Germinal center (tissue), 1 donor: ENCODE measurements at regions not wholly inside any gene's neighbourhood (a gene's known extent, or its start where the extent isn't known, plus 50 kb on each side); places are given as distances from the start of the nearest gene placed in this dataset.
"Not testable (repeated sequence)": the region's sequence is repeated elsewhere in the genome, so short reads cannot be mapped to it uniquely, and the experiment has no call there.

Source experiments
- DNase-seq: peaks from one replicate; pipeline ENCODE4 v3.0.0; 2012; ENCODE audit warnings: mixed read lengths, low spot score

DNA sequence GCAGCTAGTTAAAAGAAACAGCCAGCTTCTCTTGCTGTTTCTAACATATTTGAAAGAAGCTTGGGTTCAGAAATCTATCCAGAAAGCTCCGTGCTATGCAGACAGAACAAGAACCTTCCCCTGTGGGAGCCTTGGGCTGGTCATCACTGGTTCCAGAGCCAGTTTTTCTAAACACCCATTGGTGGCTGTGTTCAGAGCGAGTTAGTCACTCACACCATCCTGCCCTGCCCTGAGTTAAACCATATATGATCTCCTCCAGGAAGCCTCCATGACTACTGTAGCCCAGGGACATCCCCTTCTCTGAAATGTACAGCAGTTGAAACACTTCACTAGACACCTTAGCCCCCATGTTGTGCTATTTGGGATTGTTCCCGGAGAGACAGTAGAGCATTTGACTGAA, 200.8 kb upstream of the SGCG start:
- no peak for DNase-seq

DNA sequence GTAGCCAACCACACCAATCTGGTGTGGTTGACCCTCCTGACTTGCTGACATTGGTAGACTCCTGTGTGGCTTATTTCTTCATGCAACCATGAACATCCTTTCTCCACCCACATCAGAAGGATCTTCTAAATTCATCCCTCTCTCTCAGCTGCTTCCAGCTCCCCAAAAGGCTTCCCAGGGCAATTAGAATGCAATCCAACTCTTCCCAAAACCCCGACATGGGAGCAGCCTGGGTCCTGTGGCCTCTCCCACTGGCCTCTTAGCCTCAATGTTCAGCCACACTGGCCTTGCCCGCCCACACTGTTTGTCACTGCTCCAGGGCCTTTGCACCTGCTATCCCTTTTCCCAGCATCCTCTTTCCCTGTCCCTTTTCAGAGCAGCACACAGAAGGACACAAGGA, 199.8 kb upstream of the SGCG start:
- no peak for DNase-seq

DNA sequence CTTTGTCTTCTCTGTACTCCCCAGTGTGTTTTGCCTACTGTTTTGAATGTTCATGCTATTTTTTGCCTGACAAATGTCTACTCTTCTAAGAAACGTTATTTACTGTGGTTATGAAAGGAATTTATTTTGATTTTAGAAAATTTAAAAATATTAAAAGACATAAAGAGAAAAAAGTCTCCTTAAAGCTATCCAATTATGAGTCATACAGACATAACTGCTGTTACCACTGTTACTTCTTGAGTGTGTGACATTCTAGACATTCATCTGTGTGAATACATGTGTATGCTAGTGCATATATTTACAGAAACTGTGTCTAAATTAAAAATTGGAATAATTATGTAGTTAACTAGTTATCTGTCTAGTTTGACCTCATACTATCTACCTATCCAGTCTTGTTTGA, 187.6 kb upstream of the SGCG start:
- DNase-seq: no peak

DNA sequence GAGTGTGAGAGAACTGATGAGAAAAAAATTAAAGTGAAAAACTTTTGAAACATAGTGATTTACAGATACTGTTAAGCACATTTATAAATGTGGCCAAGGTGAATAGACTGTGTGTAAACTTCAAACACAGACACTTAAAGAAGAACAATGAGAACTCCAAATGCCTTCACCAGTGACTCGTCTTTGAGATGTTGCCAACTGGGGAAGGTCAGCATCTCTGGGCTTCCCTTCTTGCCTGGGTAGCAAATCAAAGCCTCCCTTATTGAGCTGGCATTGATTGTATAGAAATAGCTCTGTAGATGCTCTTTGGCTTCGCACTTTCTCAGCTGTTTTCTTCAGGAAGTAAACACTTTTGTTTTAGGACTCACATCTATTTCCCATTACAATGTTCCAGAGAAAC, 177.3 kb upstream of the SGCG start:
- DNase-seq: no peak

DNA sequence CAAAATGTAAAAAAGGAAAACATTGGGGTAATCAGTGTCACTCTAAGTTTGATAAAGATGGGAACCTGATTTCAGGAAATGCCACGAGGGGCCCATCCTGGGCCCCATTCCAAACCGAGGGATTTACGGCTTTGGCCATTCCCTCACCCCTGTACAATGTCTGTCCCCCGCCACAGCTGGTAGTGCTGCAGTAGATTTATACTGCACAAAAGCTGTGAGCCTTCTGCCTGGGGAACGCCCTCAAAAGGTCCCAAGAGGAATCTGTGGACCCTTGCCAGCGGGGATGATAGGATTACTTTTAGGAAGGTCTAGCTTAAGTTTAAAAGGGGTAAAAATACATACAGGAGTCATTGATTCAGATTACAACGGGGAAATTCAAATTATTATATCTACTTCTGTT, 173.4 kb upstream of the SGCG start:
- DNase-seq: no peak

DNA sequence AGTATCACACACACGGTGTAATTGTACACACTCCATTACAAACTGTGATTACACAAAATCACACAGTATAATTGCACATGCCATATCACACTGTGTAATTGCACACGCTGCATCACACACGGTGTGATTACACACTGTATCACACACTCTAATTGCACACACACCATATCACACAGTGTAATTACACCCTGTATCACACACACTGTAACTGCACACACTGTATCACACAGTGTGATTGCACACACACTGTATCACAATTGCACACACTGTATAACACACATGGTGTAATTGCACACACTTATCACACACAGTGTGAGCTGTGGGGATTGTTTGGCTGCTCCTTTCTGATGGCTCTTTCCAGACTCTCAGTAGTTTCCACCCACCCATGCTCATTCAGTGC, 162.6 kb upstream of the SGCG start:
- no peak for DNase-seq

DNA sequence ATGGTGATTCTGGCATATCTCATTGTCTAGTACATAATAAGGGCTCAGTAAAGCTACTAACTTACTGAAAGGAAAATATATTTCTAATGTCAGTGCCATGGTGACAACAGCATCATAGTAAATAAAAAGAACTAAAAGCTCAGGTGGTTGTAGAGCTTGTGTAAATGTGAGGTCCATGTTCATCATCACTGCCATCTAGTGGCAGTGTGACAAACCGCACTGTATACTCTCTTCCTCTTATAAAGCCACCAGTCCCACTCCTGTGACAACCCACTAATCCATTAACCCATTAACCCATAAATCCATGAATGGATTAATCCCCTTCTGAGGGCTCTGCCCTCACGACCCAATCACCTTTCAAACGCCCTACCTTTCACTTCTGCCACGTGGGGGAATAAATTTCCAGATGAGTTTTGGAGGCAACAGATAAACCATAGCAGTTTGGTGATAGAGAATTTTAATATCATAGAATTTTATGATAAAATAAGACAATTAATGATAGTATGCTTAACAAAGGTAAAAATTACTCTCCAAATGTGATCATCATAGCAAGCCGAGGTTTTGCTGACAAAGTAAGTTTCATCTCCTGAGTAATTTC, 160.4 kb upstream of the SGCG start:
- DNase-seq: peak; percentile 7

DNA sequence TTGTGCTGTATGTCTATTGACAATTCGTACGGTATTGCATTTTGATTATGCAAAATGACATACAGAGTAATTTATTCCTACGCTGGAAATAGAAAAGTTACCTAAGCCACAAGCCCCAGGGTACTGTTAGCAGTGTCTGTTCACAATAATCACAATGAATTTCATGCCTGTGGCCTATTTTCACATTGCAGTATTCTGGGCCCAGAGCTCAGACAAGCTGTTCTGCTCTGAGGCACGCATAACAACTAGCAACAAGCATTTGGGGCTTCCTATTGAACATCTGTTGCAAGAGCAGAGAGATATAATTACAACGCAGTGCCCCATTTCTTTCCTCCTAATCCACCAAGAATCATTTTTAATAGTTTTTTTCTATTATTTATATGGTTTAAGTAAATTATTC, 158.9 kb upstream of the SGCG start:
- no peak for DNase-seq

DNA sequence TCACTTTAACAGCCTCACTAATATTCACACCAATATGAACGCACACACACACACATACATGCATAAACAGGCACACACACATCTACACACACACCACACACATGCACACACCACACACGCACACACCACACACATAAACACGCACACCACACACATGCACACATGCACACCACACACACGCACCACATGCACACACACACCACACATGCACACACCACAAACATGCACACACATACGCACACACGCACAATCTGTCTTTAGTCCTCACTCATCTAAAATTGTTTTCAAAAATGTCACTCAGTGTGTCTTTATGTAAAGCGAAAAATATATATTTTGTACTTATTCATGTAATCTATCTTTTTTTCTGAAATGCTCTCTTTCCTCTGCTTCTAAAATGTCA, 158.1 kb upstream of the SGCG start:
- no peak for DNase-seq

DNA sequence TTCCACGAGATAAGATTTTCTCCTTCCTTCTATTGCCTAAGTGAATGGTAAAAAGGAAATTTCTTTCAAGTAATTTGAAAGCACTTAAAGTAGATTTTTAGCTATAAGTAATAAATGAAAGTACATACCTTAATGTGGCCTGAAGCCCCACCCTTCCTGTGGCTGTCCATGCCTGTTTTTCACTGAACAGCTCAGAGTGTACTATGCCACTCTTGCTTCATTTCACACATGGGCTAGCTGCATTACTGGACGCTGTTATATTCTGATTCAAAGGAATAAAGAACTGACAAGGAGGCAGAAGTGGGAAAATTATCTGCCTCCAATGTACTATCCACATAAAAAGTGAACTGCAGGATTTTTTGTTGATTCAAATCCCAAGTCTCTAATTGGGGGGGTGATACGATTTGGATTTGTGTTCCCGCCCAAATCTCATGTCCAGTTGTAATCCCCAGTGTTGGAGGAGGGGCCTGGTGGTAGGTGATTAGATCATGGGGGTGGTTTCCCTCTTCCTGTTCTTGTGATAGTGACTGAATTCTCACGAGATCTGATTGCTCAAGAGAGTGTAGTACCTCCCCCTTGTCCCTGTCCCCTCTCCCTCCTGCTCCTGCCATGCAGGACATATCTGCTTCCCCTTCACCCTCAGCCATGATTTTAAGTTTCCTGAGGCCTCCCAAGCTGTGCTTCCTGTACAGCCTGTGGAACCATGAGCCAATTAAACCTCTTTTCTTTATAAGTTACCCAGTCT, 154.7 kb upstream of the SGCG start:
- DNase-seq: no peak

DNA sequence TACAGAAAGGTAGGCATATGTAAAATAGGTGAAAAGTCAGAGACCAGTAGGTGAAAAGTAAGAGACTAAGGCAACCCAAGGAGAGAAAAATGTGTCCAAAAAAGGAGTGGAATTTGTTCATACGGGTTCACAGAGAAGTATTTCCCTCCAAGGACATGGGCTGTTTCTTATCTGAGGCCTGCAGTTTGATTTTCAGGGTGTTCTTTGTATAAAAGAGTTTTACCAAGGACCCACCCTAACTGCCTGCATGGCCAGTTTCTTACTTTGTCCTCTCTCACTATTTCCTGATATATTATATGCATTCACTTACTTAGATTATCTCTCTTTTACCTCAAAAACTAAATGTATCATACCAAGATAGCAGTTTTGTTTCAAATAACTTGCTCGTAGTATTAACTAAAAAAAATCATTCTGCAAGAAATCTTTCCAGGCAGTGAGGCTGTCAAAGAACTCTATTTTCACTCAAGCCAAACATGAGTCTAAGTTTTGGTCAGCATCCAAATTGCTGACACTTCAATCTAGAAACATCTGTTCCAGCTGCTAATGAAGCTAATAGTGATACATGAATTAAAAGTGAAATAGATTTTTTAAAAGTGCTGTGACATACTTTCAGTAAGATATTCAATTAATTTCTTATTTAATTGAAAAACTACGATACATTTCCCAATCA, 141.4 kb upstream of the SGCG start:
- DNase-seq: no peak

DNA sequence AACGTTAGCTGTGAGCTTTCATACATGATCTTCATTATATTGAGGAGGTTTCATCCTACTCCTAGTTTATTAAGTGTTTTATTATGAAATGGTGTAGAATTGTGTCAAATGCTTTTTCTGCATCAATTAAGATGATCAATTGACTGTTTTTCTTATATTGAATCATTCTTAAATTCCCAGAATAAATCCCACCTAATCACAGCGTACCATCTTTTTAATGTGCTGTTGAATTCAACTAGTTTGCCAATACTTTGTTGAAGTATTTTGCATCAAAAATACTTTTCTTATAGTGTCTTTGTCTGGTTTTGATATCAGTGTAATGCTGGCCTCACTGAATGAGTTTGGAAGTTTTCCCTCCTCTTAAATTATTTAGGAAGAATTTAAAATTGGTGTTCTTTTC, 138.6 kb upstream of the SGCG start:
- DNase-seq: no peak

DNA sequence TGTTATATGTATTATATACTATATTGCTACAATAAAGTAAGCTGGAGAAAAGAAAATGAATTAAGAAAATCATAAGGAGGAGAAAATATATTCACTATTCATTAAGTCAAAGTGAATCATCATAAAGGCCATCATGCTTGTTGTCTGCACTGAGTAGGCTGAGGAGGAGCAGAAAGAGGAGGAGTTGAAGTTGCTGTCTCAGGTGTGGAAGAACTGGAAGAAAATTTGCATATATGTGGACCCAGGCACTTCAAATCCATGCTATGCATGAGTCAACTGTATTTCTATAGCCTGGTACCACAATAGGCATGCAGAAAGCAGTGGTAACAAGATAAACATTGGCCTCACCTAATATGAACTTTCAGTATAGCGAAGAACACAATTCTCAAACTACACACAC, 135.9 kb upstream of the SGCG start:
- no peak for DNase-seq

DNA sequence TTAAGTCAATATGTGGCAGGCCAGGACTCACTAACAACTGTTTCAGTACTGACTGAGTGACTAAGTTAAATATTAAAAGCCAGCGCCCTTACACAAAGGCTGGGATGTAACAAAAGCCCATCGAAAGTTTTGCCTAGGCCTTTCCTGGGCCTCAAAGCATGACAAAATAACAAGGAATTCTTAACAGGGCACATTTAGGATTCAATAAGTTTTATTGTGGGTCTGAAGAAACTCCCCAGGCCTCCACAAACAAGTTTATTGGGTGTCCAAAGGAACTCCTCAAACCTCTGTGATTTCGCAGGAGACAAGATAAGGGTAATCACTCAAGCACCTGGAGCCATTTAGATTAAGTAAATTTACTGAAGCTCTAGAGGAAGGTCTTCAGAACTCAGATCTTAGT, 130.7 kb upstream of the SGCG start:
- DNase-seq: no peak

DNA sequence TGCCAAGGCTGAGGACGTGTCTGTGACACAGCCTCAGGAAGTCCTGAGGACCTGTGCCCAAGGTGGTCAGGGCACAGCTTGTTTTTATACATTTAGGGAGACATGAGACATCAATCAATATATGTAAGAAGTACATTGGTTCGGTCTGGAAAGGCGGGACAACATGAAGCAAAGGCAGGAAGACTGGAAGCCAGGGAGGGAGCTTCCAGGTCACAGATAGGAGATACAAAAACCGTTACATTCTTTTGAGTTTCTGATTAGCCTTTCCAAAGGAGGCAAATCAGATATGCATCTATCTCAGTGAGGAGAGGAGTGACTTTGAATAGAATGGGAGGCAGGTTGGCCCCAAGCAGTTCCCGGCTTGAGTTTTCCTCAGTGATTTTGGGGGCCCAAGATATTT, 127.1 kb upstream of the SGCG start:
- not testable (repeated sequence) for DNase-seq

DNA sequence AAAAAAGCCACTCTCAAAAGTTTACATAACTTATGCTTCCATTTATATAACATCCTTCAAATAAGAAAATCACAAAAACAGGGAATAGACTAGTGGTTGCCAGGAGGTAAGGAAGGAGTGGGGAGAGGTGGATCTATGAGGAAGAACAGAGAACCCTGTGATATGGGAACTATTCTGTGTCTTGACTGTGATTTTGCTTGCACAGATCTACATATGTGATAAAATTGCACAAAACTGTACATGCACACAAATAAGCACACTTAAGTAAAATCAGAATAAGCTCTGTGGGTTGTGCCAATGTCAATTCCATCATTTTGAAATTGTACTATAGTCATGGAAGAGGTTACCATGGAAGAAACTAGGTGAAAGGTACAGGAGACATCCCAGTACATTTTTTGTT, 121.6 kb upstream of the SGCG start:
- no peak for DNase-seq

DNA sequence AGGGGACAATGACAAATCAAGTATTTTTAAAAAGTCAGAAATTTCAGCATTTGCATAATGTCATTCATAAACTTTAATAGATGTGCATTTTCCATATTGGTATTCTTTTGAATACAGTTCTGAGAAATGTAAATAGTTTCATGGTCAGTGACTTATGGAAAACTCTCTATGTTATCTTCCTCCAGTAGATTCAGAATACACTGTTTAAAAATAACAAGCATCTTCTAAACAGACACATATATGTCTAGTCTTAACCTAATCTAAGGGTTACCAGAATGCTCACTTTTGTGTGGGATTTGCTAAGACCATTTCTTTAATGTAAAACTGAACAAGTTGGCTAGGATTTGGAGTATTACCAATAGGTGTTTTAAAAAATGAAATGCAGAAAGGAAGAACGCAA, 119.8 kb upstream of the SGCG start:
- no peak for DNase-seq

DNA sequence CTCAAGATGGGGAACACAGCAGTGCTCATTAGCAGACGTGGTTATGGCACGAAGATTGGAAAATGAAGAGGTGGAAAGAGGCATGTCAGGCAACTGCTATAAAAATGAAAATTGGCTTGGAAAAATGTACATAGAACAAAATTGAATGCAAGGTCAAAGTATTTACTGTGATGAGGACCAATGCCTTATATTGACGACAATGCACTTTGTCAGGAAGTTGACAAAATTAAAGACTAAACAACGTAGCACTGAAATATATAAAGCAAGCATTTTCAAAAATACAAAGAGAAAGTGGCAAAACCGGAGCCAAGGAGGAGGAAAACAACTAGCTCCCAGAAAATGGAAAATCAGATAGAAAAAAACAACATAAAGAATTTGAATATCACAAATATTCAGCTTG, 113.7 kb upstream of the SGCG start:
- DNase-seq: no peak

DNA sequence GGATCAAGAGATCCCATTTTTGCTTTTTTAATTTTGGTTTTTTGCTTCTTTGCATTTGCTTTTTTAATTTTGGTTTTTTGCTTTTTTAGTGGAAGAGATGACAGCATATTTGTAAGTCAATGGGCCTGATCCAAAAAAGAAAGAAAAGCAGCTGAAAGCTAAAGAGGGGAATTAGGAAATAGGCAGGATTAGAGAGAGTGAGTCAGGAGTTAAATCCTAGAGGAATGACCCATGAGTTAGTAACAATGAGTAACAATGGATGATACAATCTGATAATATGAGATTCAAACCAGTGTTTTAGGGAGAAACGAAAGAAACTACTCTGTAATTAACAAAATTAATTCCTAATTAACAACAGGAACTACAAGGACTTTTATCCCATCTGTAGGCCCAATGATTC, 111.2 kb upstream of the SGCG start:
- no peak for DNase-seq

DNA sequence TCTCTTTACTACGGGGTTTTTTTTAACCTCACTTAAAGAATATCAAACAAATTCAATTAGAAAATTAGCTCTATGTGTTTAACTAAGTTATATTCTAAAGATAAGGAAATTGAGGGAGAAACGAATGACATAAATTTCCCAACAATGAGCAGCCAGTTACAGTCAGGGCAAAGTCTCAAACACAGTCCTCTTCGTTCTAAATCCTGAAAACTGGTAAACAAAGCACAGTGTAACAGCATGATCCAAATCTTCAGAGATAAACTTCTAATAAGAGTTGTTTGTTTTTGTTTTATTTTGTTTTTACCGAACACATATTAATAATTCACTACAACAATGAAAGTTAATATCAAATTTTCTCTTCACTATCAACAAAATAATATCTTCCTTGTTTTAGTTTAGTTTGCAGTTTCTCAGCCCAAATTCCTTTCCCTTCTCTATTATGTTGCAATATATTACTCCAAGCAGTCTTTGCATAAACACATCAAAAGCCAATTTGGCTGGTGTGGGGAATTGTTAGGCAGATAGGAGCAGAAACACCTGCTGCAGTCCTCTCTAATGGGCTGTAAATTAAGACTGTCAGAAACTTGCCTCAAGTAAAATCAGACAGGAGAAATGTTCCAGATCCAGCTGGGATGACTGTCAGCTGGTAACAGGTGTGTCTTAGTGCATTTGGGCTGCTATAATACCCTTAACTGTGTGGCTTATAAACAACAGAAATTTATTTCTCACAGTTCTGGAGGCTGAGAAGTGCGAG, 106.5 kb upstream of the SGCG start:
- no peak for DNase-seq

DNA sequence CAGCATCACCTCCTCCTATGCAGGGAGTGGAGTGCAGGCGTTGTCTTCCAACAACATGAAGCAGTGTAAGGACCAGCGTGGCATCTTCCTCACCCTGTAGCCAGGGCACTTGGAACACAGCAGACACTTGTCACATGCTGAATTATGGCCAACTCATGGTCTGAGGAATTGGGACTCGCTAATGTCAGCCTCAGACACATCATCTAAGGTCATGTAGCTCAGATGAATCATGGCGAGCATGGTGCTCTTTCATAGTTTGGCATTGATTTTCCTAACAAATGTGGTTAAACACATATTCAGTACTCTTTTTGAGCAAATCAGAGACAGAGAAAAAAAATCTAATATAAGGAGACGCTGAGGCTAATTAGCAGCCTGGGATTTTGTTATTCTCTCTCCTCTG, 99.6 kb upstream of the SGCG start:
- DNase-seq: no peak

DNA sequence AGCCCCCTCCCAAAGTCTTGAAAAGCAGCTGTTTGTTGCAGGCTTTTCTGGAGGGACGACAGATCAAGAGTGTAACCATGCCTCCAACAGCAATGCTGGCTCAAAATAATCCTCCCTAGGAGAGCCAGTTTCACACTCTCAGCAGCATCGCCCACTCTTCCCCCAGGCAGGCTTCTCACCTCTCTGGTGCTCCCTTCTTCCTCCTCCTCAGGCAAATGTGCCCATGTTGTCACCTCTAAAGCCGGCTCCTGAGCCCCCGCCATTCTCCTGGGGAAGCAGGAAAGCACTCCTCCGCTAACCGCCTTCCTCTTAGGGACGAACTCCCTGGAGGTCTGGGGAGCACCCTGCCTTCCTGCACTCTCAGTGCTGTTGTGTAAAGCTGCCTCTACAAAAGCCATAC, 98.9 kb upstream of the SGCG start:
- DNase-seq: no peak
